ENCODE measurements at regions not wholly inside any gene's neighbourhood (a gene's known extent, or its start where the extent isn't known, plus 50 kb on each side); places are given as distances from the start of the nearest gene placed in this dataset.

DNA sequence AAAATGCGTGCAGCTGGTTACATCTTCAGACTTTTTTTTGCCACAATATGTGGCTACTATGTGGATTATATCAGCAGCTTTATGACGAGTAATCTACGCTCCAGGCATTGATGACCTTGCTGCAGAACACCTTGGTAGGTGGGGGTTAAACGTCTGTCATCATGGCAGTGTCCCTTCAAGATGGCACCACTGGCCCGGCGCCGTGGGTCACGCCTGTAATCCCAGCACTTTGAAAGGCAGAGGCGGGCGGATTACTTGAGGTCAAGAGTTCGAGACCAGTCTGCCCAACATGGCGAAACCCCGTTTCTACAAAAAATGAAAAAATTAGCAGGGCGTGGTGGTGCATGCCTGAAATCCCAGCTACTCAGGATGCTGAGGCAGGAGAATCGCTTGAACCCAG lies 177.5 kb downstream of the AEBP2 start:
- H3K27me3 ChIP-seq (ENCODE audit: control insufficient read depth, insufficient read depth, low read length) = no peaks in the 10 kb centered on the region
- in situ Hi-C loops (cut with HindIII; ENCODE audit: low pct_unique_long_range_greater_than_20kb, low sequenced_read_pairs) (no loop called here), intact Hi-C loops (cut with micrococcal nuclease; ENCODE audit: unreplicated experiment) (no loop called here)
- BruUV-seq (replicated peaks) = no TSS peak
- no peaks in the 10 kb centered on the region for H3K4me1 ChIP-seq (ENCODE audit: control insufficient read depth, insufficient read depth, low read length)
- DNase-seq (ENCODE audit: low read depth, low spot score) (no peak), ATAC-seq (no peak)
- no peak overlapping the region for H3K4me3 ChIP-seq (ENCODE audit: low read depth in 2 of 2, low read length in 2 of 2)
- CTCF ChIA-PET = no interaction called here
- no peak overlapping the region for H3K27ac ChIP-seq (ENCODE audit: low read length)
- no peaks in the 10 kb centered on the region for H3K9me3 ChIP-seq (ENCODE audit: control insufficient read depth, insufficient read depth, low read depth, low read length)
- POLR2A ChIA-PET = no interaction called here
- H3K36me3 ChIP-seq (ENCODE audit: control insufficient read depth, insufficient read depth, low read length) = no peaks in the 10 kb centered on the region
- TF ChIP-seq REST (IDR thresholded peaks at IDR 0.05; ENCODE audit: insufficient read depth in 1 of 2, low read depth in 2 of 2, low read length in 1 of 2) = no peak
- no peak for TF ChIP-seq POLR2AphosphoS5 (IDR thresholded peaks at IDR 0.05; ENCODE audit: low read depth, low read length)
- TF ChIP-seq CTCF (IDR thresholded peaks at IDR 0.05) = no peak
- no peak for TF ChIP-seq TCF7L2 (IDR thresholded peaks at IDR 0.05; ENCODE audit: low read depth, low read length)

DNA sequence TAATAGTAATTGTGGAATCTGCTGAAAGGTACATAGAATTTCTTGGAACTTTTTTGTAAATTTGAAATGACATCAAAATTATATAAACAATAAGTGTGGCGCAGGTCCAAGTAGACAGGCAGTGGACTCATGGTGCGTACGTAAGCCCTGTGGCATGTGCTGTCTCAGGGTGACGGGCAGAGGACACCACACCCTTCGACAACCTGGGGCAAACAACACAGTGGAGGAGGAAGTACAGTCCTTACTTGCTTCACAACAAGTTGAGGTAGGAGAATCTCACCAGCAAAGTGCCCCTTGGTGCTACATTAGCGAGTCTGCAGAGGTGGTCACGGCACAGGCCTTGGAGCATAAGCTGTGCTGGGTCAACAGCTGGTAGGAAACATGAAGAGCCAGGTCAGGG lies 180.9 kb downstream of the AEBP2 start:
- ChIA-PET CTCF (no interaction called here), POLR2A (no interaction called here)
- no peaks in the 10 kb centered on the region for H3K27me3 ChIP-seq (ENCODE audit: control insufficient read depth, insufficient read depth, low read length)
- in situ Hi-C loops (cut with HindIII; ENCODE audit: low pct_unique_long_range_greater_than_20kb, low sequenced_read_pairs) = no loop called here
- no peak for DNase-seq (ENCODE audit: low read depth, low spot score)
- no peak for ATAC-seq
- no peaks in the 10 kb centered on the region for H3K9me3 ChIP-seq (ENCODE audit: control insufficient read depth, insufficient read depth, low read depth, low read length)
- intact Hi-C loops (cut with micrococcal nuclease; ENCODE audit: unreplicated experiment) = no loop called here
- TF ChIP-seq CTCF (IDR thresholded peaks at IDR 0.05) (no peak), POLR2AphosphoS5 (IDR thresholded peaks at IDR 0.05; ENCODE audit: low read depth, low read length) (no peak), REST (IDR thresholded peaks at IDR 0.05; ENCODE audit: insufficient read depth in 1 of 2, low read depth in 2 of 2, low read length in 1 of 2) (no peak), TCF7L2 (IDR thresholded peaks at IDR 0.05; ENCODE audit: low read depth, low read length) (no peak), SIN3A (IDR thresholded peaks at IDR 0.05; ENCODE audit: borderline replicate concordance, insufficient read depth, low read depth, low read length) (no peak)
- no peak overlapping the region for H3K27ac ChIP-seq (ENCODE audit: low read length)
- no peak overlapping the region for H3K4me3 ChIP-seq (ENCODE audit: low read depth in 2 of 2, low read length in 2 of 2)
- H3K4me1 ChIP-seq (ENCODE audit: control insufficient read depth, insufficient read depth, low read length) = no peaks in the 10 kb centered on the region
- H3K36me3 ChIP-seq (ENCODE audit: control insufficient read depth, insufficient read depth, low read length) = no peaks in the 10 kb centered on the region
- no TSS peak for BruUV-seq (replicated peaks)
